ENCODE measurements at regions not wholly inside any gene's neighbourhood (a gene's known extent, or its start where the extent isn't known, plus 50 kb on each side); places are given as distances from the start of the nearest gene placed in this dataset.
"Not testable (repeated sequence)": the region's sequence is repeated elsewhere in the genome, so short reads cannot be mapped to it uniquely, and the experiment has no call there.

DNA sequence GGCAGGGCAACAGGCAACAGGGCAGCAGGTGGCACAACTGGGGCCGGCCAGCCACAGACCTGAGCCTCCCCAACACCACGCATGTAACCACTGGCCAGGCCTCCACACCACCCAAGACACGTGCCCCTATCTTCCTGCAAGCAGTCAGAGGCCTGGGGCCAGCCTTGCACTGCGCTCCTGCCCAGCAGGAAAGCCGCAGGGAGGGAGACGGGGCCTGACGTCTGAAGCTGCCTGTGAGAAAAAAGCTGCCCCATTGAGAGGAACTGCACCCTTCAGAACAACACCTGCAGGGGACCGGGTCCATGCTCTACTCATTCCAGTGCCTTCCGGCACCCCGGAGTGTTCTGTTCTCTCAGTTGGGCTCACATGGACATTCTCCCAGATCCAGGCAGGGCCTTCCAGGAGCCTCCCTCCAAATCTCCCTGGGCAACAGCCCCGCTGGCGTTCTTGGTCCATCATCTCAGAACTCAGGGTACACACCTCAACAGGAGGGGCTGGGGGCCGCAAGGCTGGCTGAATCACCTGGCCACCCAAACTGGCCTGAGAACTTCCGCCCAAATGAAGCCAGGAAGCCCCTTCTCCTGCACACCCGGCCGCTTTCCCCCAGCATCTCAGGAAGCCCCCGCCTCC lies 5403.6 kb upstream of the TPTE start:
- POLR2A ChIA-PET; H3K36me3 ChIP-seq (ENCODE audit: control insufficient read depth in 2 of 2, insufficient read depth in 1 of 2, low read length in 2 of 2); H3K4me3 ChIP-seq (ENCODE audit: low read depth, low read length); H3K4me1 ChIP-seq (ENCODE audit: control insufficient read depth, insufficient read depth, low read length); H3K27ac ChIP-seq (ENCODE audit: extremely low read depth, low read depth, low read length); H3K9me3 ChIP-seq (ENCODE audit: control insufficient read depth, insufficient read depth, low read depth, low read length); CTCF ChIA-PET: not testable (repeated sequence)

DNA sequence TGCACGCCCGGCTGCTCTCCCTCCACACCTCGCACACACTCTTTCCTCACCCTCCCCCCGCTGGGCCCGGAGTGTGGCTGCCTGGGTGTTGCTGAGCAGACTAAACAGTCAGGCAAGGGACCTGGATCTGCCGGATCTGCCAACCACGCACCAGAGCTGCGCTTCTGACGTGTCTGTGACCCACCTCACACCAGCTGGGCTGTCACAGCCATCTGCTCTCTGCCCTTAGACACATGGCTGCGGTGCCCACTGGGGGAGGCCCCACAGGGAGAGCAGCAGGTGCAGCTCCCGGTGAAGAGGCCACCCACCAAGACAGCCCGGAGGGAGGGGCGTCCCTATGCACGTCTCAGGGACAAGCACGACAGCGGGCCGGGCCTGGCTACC lies 5403.1 kb upstream of the TPTE start:
- H3K9me3 ChIP-seq (ENCODE audit: control insufficient read depth, insufficient read depth, low read depth, low read length); POLR2A ChIA-PET; H3K27ac ChIP-seq (ENCODE audit: extremely low read depth, low read depth, low read length); H3K36me3 ChIP-seq (ENCODE audit: control insufficient read depth in 2 of 2, insufficient read depth in 1 of 2, low read length in 2 of 2); H3K4me1 ChIP-seq (ENCODE audit: control insufficient read depth, insufficient read depth, low read length); H3K4me3 ChIP-seq (ENCODE audit: low read depth, low read length); CTCF ChIA-PET: not testable (repeated sequence)

DNA sequence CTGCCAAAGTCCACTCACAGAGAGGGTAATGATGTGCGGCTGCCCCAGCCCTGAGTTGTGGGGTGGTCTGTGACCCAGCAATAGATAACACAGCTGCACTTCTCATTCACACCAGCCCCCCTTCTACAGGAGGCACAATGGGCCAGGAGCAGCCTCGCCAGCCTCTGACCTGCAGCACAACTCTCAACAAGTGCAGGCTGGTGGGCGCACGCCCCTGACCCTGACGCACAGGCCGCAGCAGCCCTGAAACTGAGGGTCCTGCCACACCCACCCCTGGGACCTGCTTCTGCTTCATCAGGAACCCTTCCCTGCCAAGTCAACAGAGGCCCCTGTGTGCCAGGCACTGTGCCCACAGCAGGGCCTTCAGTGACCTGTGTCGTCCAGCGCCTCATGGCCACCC lies 5402.2 kb upstream of the TPTE start:
- H3K36me3 ChIP-seq (ENCODE audit: control insufficient read depth in 2 of 2, insufficient read depth in 1 of 2, low read length in 2 of 2); H3K27ac ChIP-seq (ENCODE audit: extremely low read depth, low read depth, low read length); H3K9me3 ChIP-seq (ENCODE audit: control insufficient read depth, insufficient read depth, low read depth, low read length); CTCF ChIA-PET; POLR2A ChIA-PET; H3K4me1 ChIP-seq (ENCODE audit: control insufficient read depth, insufficient read depth, low read length); H3K4me3 ChIP-seq (ENCODE audit: low read depth, low read length): not testable (repeated sequence)

DNA sequence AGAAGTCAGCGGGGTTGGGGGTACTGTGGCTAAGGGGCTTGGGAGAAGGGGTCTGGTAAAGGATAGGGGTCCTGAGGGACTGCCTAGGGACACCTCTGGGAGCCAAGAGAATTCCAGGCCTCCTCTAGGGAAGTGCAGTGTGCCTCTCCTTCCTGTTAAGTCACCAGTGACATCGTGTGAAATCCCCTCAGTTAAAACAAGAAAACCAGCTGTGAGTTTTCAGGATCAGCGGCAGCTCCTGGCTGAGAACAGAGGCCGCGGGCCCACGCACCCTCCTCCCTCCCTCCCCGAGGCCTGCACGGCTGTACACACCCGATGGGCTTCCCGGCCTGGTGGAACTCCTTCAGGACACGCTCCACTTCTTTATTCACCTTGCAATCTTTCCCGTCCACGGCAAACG lies 5400.0 kb upstream of the TPTE start:
- H3K4me1 ChIP-seq (ENCODE audit: control insufficient read depth, insufficient read depth, low read length); H3K27ac ChIP-seq (ENCODE audit: extremely low read depth, low read depth, low read length); H3K36me3 ChIP-seq (ENCODE audit: control insufficient read depth in 2 of 2, insufficient read depth in 1 of 2, low read length in 2 of 2); H3K9me3 ChIP-seq (ENCODE audit: control insufficient read depth, insufficient read depth, low read depth, low read length); H3K4me3 ChIP-seq (ENCODE audit: low read depth, low read length); POLR2A ChIA-PET; CTCF ChIA-PET: not testable (repeated sequence)

DNA sequence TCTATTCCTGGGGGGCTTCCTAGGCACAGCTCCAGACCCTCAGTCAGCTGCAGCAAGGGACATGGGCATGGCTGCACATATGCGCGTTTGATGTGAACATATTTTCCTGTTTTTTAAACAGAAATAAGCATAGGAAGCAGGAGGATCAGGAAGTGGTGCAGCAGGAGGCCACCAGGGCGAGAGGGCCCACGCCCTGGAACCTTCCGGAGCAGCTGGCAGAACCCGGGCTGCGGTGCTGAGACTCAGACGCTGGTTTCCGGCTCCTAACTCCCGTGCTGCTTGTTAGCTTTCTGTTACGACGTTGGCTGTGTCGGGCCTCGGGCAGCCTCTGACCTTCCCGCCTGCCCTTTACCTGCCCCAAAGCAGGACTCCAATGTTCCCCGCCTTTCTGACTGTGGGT lies 5399.5 kb upstream of the TPTE start:
- H3K4me3 ChIP-seq (ENCODE audit: low read depth, low read length); CTCF ChIA-PET; H3K9me3 ChIP-seq (ENCODE audit: control insufficient read depth, insufficient read depth, low read depth, low read length); POLR2A ChIA-PET; H3K4me1 ChIP-seq (ENCODE audit: control insufficient read depth, insufficient read depth, low read length); H3K36me3 ChIP-seq (ENCODE audit: control insufficient read depth in 2 of 2, insufficient read depth in 1 of 2, low read length in 2 of 2); H3K27ac ChIP-seq (ENCODE audit: extremely low read depth, low read depth, low read length): not testable (repeated sequence)

DNA sequence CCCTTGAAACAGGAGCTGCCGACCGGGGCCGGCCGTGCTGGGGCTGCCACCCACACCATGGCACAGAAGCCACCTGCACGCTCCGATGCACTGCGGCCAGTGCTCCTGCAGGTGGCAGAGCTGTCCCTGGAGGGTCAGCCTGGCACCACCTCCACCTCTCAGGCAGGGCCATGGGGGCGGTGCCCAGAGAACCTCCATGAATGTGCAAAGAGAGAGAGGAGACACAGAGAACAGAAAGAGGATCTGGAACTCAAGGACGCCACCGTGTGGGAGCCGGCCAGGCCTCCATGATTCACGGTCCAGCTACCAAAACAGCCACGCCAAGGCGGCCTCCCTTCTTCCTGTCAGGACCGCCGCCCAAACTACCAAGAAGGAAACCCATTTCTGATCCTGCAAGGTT lies 5397.7 kb upstream of the TPTE start:
- H3K36me3 ChIP-seq (ENCODE audit: control insufficient read depth in 2 of 2, insufficient read depth in 1 of 2, low read length in 2 of 2); H3K4me1 ChIP-seq (ENCODE audit: control insufficient read depth, insufficient read depth, low read length); H3K27ac ChIP-seq (ENCODE audit: extremely low read depth, low read depth, low read length); H3K9me3 ChIP-seq (ENCODE audit: control insufficient read depth, insufficient read depth, low read depth, low read length); H3K4me3 ChIP-seq (ENCODE audit: low read depth, low read length); CTCF ChIA-PET; POLR2A ChIA-PET: not testable (repeated sequence)

DNA sequence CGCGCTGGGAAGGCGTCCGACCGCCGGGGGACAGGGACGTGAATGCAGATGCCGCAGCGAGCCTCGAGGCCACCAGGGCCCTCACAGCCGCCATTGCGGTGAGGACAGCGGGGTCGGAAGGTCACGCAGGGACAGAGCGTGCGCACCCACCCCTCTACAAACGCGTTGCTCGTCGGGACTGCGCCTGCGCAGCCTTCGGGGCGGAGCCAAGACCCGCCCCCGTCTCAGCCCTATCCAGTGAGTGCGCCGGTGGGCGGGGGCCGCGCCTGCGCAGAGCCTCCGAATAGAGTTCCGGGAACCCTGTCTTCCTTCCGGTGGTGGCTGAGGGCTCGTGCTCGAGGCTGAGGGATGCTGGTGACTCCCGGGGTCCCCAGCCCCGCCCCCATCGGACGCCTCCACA lies 5393.1 kb upstream of the TPTE start:
- CTCF ChIA-PET; H3K9me3 ChIP-seq (ENCODE audit: control insufficient read depth, insufficient read depth, low read depth, low read length); H3K27ac ChIP-seq (ENCODE audit: extremely low read depth, low read depth, low read length); H3K4me1 ChIP-seq (ENCODE audit: control insufficient read depth, insufficient read depth, low read length); POLR2A ChIA-PET; H3K36me3 ChIP-seq (ENCODE audit: control insufficient read depth in 2 of 2, insufficient read depth in 1 of 2, low read length in 2 of 2): not testable (repeated sequence)
- TF ChIP-seq SP2 (tag by site-specific recombination; IDR thresholded peaks at IDR 0.05), result peak; percentile 39
- TF ChIP-seq, protein P1, sequence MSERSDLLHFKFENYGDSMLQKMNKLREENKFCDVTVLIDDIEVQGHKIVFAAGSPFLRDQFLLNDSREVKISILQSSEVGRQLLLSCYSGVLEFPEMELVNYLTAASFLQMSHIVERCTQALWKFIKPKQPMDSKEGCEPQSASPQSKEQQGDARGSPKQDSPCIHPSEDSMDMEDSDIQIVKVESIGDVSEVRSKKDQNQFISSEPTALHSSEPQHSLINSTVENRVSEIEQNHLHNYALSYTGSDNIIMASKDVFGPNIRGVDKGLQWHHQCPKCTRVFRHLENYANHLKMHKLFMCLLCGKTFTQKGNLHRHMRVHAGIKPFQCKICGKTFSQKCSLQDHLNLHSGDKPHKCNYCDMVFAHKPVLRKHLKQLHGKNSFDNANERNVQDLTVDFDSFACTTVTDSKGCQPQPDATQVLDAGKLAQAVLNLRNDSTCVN (tag by site-specific recombination; optimal IDR thresholded peaks at IDR 0.05), result peak; percentile 20
- H3K4me3 ChIP-seq (ENCODE audit: low read depth, low read length), result peak overlapping the region; percentile 37

DNA sequence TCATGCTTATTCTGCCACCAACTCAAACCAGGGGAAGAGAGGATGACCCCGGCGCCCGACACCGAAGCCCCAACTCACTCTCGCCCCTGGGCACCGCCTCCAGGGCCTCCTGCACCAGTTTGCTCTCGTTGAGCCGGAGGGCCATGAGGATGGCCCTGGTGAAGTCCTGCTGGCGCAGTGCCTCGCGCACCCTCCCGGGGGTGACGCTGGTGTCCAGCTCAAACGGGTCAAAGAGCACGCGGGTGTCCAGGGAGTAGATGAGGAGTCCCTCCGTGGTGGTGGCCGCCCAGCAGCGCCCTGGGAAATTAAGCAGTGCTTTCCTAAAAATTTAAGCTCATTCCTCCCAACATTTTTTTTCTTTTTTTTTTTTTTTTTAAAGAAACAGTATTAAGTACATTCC lies 5387.6 kb upstream of the TPTE start:
- H3K4me3 ChIP-seq (ENCODE audit: low read depth, low read length); H3K9me3 ChIP-seq (ENCODE audit: control insufficient read depth, insufficient read depth, low read depth, low read length); H3K36me3 ChIP-seq (ENCODE audit: control insufficient read depth in 2 of 2, insufficient read depth in 1 of 2, low read length in 2 of 2); H3K27ac ChIP-seq (ENCODE audit: extremely low read depth, low read depth, low read length); CTCF ChIA-PET; POLR2A ChIA-PET; H3K4me1 ChIP-seq (ENCODE audit: control insufficient read depth, insufficient read depth, low read length): not testable (repeated sequence)

DNA sequence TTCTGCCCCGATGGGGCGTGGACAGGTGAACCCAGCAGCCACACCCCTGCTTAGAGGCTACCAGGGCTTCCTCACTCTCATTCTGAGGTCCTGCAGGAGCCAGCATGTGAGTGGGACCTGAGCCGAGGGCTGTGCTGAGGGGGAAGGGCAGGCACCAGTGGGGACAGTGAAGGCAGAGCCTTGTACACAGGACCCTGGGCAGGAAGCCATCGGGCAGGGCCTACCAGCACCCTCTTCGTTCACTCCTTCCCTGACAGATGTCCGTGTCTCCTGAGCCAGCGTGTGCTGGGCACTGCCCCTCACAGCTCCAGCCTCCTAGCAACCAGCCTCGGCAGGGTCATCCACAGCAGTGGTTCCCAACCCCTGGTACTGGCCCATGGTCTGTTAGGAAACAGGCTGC lies 5385.0 kb upstream of the TPTE start:
- POLR2A ChIA-PET; H3K9me3 ChIP-seq (ENCODE audit: control insufficient read depth, insufficient read depth, low read depth, low read length); H3K27ac ChIP-seq (ENCODE audit: extremely low read depth, low read depth, low read length); H3K4me1 ChIP-seq (ENCODE audit: control insufficient read depth, insufficient read depth, low read length); H3K4me3 ChIP-seq (ENCODE audit: low read depth, low read length); CTCF ChIA-PET; H3K36me3 ChIP-seq (ENCODE audit: control insufficient read depth in 2 of 2, insufficient read depth in 1 of 2, low read length in 2 of 2): not testable (repeated sequence)

DNA sequence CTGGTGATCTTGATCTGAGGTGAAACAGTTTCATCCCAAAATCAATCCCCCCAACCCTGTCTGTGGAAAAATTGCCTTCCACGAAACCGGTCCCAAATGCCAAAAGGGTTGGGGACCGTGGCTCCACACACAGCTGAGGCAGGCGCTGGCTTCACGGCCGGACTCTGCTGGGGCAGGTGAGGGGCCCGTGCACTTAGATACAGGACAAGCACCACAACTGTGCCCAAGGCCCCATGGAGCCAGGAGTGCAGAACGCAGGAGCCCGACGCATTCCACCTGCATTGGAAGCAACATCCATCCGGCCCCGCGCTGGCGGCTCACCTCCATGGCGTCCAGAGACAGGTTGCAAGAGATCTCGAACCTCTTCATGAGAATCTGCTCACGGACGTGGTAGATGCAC lies 5384.4 kb upstream of the TPTE start:
- H3K9me3 ChIP-seq (ENCODE audit: control insufficient read depth, insufficient read depth, low read depth, low read length); CTCF ChIA-PET; H3K27ac ChIP-seq (ENCODE audit: extremely low read depth, low read depth, low read length); H3K4me1 ChIP-seq (ENCODE audit: control insufficient read depth, insufficient read depth, low read length); POLR2A ChIA-PET; H3K4me3 ChIP-seq (ENCODE audit: low read depth, low read length); H3K36me3 ChIP-seq (ENCODE audit: control insufficient read depth in 2 of 2, insufficient read depth in 1 of 2, low read length in 2 of 2): not testable (repeated sequence)

DNA sequence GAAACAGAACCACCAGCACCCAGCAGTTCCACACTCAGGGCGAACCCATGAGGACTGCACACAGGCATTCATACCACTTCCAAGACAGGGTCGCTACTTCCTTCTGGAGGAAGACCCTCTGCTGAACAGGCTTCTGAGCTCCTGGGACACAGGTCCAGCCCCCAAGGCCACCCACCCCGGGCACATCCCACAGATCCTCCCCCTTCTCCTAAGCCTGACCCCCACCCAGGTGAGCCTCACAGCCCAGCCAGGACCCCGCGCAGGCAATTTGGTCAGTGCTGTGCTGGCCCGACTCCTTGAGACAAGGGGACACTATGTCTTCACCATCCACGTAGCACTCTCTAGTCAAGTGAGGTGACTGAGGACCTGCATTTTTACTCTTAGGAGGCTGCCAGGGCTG lies 5382.7 kb upstream of the TPTE start:
- POLR2A ChIA-PET; H3K9me3 ChIP-seq (ENCODE audit: control insufficient read depth, insufficient read depth, low read depth, low read length); H3K4me1 ChIP-seq (ENCODE audit: control insufficient read depth, insufficient read depth, low read length); H3K4me3 ChIP-seq (ENCODE audit: low read depth, low read length); H3K27ac ChIP-seq (ENCODE audit: extremely low read depth, low read depth, low read length); H3K36me3 ChIP-seq (ENCODE audit: control insufficient read depth in 2 of 2, insufficient read depth in 1 of 2, low read length in 2 of 2); CTCF ChIA-PET: not testable (repeated sequence)

Measured in HEK293 (cell line).